ENCODE measurements at regions not wholly inside any gene's neighbourhood (a gene's known extent, or its start where the extent isn't known, plus 50 kb on each side); places are given as distances from the start of the nearest gene placed in this dataset.

- DNase-seq (ENCODE audit: low spot score in 2 of 2): no peak
- intact Hi-C loops (cut with DNase I): no loop called here
- H3K9me3 ChIP-seq: no peaks in the 10 kb centered on the region
- H3K27ac ChIP-seq: no peak overlapping the region
- TF ChIP-seq CTCF (IDR thresholded peaks at IDR 0.05): no peak
- no peaks in the 10 kb centered on the region for H3K36me3 ChIP-seq
- H3K4me1 ChIP-seq: no peaks in the 10 kb centered on the region
- H3K4me3 ChIP-seq: no peak overlapping the region
- no peaks in the 10 kb centered on the region for H3K27me3 ChIP-seq
Observed at GRCh38 chr3:135458541-135459322, 506.8 kb upstream of the PPP2R3A start.

DNA sequence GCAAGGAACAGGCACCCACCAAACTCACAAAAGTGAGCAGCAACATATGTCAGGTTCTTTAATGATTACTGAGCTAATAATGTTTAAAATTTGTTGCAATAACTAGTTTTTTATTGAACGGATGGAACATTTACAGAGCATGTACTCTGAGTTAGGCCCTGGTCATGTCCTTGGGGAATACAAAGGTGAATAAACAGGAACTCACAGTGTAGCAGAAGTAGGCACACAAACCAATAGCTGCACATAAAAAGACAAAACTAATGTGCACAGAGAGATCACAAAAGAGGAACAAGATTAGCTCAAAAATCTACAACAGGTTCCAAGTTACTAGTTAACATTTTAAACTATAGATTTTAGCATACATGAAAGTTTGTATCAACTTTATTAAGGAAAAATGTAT lies 505.3 kb upstream of the PPP2R3A start:
- H3K9me3 ChIP-seq: no peaks in the 10 kb centered on the region
- no peak overlapping the region for H3K27ac ChIP-seq
- H3K4me1 ChIP-seq: no peaks in the 10 kb centered on the region
- intact Hi-C loops (cut with DNase I): no loop called here
- TF ChIP-seq CTCF (IDR thresholded peaks at IDR 0.05): no peak
- H3K4me3 ChIP-seq: no peak overlapping the region
- no peaks in the 10 kb centered on the region for H3K27me3 ChIP-seq
- DNase-seq (ENCODE audit: low spot score in 2 of 2): no peak
- no peaks in the 10 kb centered on the region for H3K36me3 ChIP-seq

DNA sequence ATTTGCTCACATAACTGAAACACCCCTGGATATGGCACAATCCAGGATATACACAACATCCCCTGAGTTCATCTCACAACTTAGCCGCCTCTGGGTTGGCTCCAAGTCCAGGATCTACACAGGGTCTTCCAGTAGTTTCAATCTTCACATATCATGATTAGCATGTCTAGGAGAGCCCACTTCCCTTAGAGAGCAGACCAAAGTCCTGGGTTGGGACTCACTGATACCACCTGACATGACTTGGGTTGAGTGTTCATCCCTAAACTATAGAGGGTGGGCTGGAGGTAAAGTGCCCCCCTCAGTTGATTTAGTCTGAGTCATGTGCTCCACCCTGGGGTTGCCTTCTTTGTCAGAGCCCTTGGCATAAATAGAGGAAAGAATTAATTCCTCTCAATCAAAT lies 493.6 kb upstream of the PPP2R3A start:
- no peak for DNase-seq (ENCODE audit: low spot score in 2 of 2)
- intact Hi-C loops (cut with DNase I): no loop called here

DNA sequence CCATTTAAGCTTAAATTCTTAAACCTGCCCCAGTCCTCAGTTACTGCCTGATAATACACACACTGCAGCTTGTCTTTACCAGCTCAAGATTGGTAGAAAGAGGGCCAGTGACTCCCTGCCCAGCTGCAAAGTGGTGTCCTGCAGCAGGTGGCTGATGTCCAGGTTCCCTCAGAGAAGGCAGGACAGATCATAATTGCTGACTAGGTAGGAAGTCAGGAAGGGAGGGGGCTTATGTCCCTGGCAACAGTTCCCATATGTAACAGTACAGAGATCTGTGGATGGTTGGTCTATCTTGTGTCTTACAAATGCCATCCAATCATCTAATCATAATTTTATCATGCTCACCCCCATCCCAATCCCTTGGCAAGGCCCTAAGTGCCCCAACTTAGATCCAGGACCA lies 492.1 kb upstream of the PPP2R3A start:
- no peak overlapping the region for H3K27ac ChIP-seq
- no peaks in the 10 kb centered on the region for H3K4me1 ChIP-seq
- intact Hi-C loops (cut with DNase I): no loop called here
- no peaks in the 10 kb centered on the region for H3K9me3 ChIP-seq
- no peak for TF ChIP-seq CTCF (IDR thresholded peaks at IDR 0.05)
- H3K27me3 ChIP-seq: no peaks in the 10 kb centered on the region
- no peak overlapping the region for H3K4me3 ChIP-seq
- no peaks in the 10 kb centered on the region for H3K36me3 ChIP-seq
- no peak for DNase-seq (ENCODE audit: low spot score in 2 of 2)

More for the DNA sequence above, 493.6 kb upstream of the PPP2R3A start:
- no peaks in the 10 kb centered on the region for H3K4me1 ChIP-seq
- H3K27ac ChIP-seq: no peak overlapping the region
- no peak for TF ChIP-seq CTCF (IDR thresholded peaks at IDR 0.05)
- no peaks in the 10 kb centered on the region for H3K36me3 ChIP-seq
- no peaks in the 10 kb centered on the region for H3K27me3 ChIP-seq
- H3K4me3 ChIP-seq: no peak overlapping the region
- no peaks in the 10 kb centered on the region for H3K9me3 ChIP-seq

- intact Hi-C loops (cut with DNase I): no loop called here
- no peak for DNase-seq (ENCODE audit: low spot score in 2 of 2)
- no peaks in the 10 kb centered on the region for H3K9me3 ChIP-seq
- H3K4me3 ChIP-seq: no peak overlapping the region
- H3K27me3 ChIP-seq: no peaks in the 10 kb centered on the region
- no peak overlapping the region for H3K27ac ChIP-seq
- TF ChIP-seq CTCF (IDR thresholded peaks at IDR 0.05): no peak
- H3K36me3 ChIP-seq: no peaks in the 10 kb centered on the region
- no peaks in the 10 kb centered on the region for H3K4me1 ChIP-seq
Observed at GRCh38 chr3:135487261-135487660, 478.3 kb upstream of the PPP2R3A start.

Measured in ascending aorta (tissue), 2 donors.